HL-60/S4 treated with retinoic acid at 250 ng/mL for 4 days and 3 days (cell line): ENCODE measurements at regions not wholly inside any gene's neighbourhood (a gene's known extent, or its start where the extent isn't known, plus 50 kb on each side); places are given as distances from the start of the nearest gene placed in this dataset.

Source experiments
- in situ Hi-C: fragments of 300-500 bp; cut with MboI; formaldehyde crosslinking; loops from 2 replicates; pipeline ENCODE4 v1.7.0; 2022; ENCODE audit warnings: low sequenced_read_pairs

- in situ Hi-C loops = no loop called here
These were observed 176.0 kb downstream of the ESRRB start for GRCh38 chr14:76551906-76552305.

DNA sequence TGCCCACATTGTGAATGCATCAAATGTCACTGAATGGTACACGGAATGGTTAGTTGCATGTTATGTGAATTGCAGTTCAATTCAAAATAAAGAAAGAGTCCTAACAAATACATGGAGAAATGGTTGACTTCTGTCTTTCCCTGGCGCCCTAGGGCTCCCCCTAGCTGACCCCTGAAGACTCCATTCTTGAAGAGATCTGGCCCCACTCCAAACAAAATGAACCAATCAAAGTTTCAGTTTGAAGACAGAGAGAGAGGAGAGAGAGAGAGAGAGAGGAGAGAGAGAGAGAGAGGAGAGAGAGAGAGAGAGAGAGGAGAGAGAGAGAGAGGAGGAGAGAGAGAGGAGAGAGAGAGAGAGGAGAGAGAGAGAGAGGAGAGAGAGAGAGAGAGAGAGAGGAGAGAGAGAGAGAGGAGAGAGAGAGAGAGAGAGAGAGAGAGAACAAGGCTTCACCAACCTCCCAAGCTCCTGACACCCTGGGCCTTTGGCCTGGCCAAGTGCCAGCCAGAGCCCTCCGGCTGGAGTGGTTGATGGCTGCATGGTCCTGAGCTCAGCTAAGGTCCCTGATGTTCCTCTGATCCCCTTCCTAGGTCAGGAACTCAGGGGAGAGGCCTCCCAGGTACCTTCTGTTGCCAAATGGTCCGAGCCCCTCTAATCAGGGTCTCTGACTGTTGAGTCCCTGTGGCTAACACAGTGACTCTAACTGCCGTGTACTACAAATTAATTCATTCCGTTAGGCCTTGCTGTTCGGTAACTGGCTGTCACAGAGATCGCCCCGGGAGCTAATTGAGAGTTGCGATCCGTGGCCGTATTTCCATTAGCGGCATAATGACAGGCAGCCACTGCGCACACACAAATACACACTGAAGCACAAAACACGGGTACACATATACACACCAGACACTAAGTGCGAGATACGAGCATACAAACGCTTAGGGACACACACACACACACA lies 188.8 kb downstream of the ESRRB start:
- in situ Hi-C loops = no loop called here

GRCh38 chr14:76566439-76566838 lies 190.5 kb downstream of the ESRRB start:
- in situ Hi-C loops = no loop called here

GRCh38 chr14:76574416-76575095 lies 186.7 kb upstream of the VASH1 start:
- in situ Hi-C loops = no loop called here

DNA sequence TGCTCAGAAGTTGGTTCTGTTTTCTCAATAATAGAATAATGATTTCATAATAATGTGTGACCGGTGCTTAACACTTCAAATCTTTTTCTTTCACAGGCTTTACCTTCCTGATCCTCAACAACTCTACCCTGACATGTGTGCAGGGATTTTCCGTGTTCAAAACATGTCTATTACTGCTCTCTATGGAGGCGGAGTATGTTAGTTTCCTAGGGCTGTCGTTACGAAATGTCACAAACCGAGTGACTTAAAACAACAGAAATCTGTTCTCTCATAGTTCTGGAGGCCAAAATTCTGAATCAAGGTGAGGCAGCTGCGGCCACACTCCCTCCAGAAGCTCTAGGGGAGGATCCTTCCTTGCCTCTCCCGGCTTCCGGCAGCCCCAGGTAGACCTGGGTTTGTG lies 186.2 kb upstream of the VASH1 start:
- in situ Hi-C loops = no loop called here

GRCh38 chr14:76576047-76576741 lies 185.1 kb upstream of the VASH1 start:
- in situ Hi-C loops = no loop called here

GRCh38 chr14:76577090-76577489 lies 184.2 kb upstream of the VASH1 start:
- in situ Hi-C loops = no loop called here

GRCh38 chr14:76577837-76578236 lies 183.4 kb upstream of the VASH1 start:
- in situ Hi-C loops = no loop called here

- in situ Hi-C loops = no loop called here
These were observed 180.9 kb upstream of the VASH1 start for GRCh38 chr14:76580399-76580798.

- in situ Hi-C loops = no loop called here
These were observed 180.3 kb upstream of the VASH1 start for GRCh38 chr14:76580967-76581366.

DNA sequence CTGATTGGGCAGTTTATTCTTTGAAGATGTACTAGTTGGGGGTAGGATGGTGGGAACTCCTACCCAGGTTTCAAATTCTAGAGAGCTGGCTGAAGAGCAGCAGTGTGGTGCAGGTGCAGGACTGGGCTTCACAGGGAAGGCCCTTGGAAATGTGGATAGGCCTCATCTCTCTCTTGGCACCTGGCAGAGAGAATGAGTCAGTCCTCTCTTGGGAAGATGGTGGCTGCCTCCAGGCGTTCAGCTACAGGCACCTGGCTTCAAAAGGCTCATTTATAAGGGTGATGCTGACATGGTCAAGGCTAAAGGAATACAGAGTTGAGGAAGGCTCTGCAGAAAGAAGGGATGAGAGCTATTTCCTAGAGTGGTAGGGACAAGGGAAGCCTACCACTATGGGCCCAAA lies 179.7 kb upstream of the VASH1 start:
- in situ Hi-C loops = no loop called here

- in situ Hi-C loops = no loop called here
These were observed 178.8 kb upstream of the VASH1 start for GRCh38 chr14:76582447-76582846.

DNA sequence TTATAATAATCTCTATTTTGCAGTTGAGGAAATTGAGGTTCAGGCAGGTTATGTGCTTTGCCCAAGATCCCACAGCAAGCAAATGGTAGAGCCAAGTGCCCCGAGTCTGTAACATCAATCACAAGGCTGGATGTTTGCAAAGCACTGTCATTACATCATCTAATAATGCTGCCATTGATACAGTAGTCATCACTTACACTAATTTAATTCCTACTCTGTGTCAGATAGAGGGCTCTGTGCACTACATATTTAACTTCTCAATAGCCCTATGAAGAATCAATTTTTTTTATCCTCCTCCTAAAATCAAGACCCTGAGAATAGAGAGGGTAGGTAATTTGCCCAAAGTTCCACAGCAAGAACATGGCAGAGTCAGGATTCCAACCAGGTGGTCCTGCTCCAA lies 178.1 kb upstream of the VASH1 start:
- in situ Hi-C loops = no loop called here

GRCh38 chr14:76583805-76584204 lies 177.5 kb upstream of the VASH1 start:
- in situ Hi-C loops = no loop called here

DNA sequence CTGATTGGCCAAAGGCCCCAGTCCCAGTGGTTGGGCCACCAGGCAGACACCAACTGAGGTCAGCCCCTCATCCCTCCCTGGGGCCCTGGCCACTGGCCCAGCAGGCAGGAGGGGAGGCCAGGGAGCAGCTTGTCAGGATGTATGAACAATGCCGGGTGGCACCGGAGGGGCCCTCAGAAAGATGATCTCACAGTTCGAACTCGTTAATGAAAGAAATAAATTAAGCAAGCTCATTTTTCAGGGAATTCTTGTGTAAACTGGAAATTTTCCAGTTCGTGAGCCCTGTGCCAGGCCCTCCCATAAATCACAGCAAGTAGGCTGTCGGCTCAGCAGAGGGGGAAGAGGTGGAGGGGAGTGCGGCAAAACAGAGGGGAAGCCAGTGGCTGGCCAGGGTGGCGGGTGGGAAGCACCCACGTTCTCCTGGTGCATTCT lies 177.0 kb upstream of the VASH1 start:
- in situ Hi-C loops = no loop called here

DNA sequence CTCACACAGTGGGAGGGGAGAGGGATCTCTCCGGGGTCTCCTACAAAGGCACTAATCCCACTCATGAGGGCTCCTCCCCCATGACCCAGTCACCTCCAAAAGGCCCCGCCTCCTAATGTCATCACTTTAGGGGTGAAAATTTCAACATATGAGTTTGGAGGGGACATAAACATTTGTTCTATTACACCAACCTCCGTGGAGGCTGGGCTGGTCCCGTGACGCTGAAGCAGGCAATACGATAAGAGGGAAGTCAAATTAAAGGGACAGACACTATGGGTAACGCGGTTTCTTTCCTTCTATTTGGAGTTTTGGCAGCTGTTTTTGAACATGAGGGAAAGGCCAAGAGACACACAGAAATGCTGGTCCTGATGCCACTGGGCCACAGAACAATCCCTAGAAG lies 175.7 kb upstream of the VASH1 start:
- in situ Hi-C loops = no loop called here

DNA sequence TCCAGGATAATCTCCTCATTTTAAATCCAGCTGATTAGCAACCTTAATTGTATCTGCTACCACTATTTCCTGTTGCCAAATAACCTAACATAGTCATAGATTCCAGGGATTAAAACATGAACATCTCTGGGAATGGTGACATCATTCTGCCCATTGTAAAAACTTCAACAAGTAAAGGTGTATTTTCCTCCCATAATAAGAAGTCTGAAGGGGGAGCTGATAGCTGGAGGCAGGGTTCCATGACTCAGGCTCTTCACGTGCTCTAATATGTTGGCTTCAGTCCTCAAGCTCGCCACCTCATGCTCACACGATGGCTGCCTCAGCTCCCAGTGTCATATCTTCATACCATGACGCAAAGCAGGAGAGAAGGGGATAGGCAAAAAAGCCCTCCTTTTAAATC lies 172.0 kb upstream of the VASH1 start:
- in situ Hi-C loops = no loop called here

GRCh38 chr14:76591266-76591665 lies 170.0 kb upstream of the VASH1 start:
- in situ Hi-C loops = no loop called here

DNA sequence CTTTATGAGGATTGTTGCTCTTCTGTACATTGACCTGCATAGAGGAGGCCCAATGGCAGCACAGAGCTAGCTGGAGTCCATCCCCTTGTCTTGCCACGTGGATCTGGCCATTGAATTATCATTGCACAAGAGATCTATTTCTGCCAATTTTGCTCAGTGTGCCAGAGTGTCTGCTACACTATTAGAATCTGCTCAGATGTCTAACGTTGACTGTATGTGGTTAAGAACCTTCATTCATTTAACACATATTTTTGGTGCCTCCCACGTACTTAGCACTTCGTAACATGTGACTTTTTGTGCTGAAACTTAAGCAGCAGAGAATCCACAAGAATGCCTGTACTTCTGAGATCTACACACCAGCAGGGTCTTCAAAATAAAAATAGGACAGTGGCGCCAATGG lies 166.0 kb upstream of the VASH1 start:
- in situ Hi-C loops = no loop called here

DNA sequence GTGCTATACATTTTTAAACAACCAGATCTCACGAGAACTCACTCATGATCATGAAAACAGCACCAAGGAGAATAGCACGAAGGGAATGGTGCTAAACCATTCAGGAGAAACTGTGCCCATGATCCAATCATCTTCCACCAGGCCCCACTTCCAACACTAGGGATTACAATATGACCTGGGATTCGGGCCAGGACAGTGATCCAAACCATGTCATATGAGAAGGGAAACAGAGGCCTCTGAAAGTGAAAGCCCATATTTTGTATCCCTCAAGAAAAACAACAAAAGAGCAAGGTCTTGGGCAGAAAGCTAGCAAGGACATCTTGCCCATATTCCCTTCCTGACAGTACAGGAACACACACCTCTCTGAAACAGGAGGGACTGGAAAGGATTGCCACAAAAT lies 163.9 kb upstream of the VASH1 start:
- in situ Hi-C loops = no loop called here

DNA sequence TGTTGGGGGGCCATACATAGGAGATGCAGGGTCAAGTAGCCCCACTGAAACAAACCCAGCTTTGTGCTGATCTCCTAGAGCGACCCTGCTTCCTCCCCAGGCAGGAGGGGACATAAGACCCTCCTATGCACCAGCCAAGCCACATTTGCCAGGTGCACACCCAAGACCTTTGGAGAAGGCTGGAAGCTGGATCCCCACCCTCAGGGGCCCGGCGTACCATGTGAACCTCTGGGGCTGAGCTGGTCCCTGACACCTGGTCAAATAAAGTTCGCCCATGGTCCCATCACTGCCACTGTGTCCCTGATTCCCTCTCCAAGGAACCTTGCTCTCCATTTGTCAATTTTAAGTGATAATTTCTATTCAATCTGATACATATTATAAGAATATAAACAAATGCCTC lies 162.1 kb upstream of the VASH1 start:
- in situ Hi-C loops = no loop called here
